ENCODE measurements at regions not wholly inside any gene's neighbourhood (a gene's known extent, or its start where the extent isn't known, plus 50 kb on each side); places are given as distances from the start of the nearest gene placed in this dataset.

DNA sequence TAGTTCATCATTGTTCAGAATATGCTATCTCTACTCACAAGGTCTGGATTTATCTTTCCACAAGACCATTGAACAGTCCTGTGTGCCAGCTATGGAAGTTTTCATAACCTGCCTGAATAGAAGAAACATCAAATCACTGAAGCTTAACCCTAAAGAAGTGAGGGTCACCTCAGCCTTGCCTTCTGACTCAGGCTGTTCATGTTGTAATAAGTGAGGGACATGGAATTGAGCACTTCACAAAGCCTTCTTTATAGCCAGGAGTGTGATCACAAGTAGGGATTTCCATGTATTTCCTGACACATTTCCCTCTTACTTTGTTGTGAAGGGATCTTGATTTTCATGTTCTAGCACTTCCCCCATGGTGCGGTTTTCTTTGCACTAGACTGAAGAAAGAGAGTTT lies 577.5 kb upstream of the WWC1 start:
- DNase-seq (ENCODE audit: low spot score): no peak

- no peak for DNase-seq (ENCODE audit: low spot score)
Observed at GRCh38 chr5:167716126-167716775, 575.2 kb upstream of the WWC1 start.

- DNase-seq (ENCODE audit: low spot score): no peak
Observed at GRCh38 chr5:167720259-167720658, 571.2 kb upstream of the WWC1 start.

DNA sequence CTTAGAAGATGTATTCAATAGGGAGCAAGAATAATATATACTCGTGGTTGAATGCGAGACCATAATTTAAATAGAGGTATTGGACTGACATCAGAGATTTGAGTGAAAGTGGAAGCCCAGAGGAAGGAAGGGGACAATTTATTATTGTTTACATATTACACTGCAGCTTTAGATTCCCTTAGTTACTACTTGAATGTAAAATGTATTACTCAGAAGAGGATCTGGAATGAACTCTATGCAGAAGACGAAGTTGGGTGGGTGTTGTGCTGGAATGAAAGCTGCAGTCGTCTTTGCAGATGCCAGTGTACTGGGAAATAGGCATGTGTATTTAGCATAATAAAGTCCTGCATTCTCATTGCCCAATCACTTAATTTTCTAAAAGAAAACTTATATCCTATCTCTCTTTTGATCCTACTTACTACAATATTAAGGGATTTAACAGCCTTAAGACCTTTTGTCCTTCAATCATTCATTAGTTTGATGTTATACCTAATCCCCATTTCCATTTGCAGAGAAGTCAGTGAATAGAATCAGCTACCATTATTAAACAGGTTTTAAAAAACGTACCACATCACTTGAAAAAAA lies 570.7 kb upstream of the WWC1 start:
- no peak for DNase-seq (ENCODE audit: low spot score)

GRCh38 chr5:167721926-167722440 lies 569.5 kb upstream of the WWC1 start:
- DNase-seq (ENCODE audit: low spot score): no peak

DNA sequence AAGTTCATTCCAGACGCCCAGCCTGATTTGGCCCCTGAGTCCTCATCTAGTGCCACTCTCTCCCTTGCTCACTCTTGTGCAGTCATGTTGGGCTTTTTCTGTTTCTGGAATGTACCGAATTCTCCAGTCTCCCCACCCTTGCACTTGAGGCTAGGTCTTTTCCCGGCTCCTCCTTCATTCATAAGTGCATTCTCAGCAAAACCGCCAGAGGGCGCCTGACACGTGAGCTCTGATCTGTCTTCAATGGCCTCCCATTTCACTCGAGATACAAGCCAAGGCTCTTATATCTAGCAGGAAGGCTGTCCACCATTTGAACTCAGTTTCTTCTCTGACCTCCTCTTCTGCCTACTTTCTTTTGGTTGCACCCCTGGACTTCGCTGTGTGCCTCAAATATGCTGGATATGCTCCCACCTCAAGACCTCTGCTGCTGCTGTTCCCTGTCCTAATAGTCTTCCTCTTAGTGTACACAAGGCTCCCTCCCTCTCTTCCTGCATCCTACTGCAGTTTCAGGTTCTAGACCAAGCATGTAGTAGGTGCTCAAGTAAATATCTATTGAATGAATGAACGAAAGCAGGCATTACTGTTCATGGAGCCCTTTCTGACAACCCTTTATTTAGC lies 568.1 kb upstream of the WWC1 start:
- peak; percentile 64 for DNase-seq (ENCODE audit: low spot score)

GRCh38 chr5:167725264-167725663 lies 566.2 kb upstream of the WWC1 start:
- DNase-seq (ENCODE audit: low spot score): no peak

- DNase-seq (ENCODE audit: low spot score): no peak
Observed at GRCh38 chr5:167725741-167726140, 565.7 kb upstream of the WWC1 start.

GRCh38 chr5:167726642-167727041 lies 564.8 kb upstream of the WWC1 start:
- no peak for DNase-seq (ENCODE audit: low spot score)

DNA sequence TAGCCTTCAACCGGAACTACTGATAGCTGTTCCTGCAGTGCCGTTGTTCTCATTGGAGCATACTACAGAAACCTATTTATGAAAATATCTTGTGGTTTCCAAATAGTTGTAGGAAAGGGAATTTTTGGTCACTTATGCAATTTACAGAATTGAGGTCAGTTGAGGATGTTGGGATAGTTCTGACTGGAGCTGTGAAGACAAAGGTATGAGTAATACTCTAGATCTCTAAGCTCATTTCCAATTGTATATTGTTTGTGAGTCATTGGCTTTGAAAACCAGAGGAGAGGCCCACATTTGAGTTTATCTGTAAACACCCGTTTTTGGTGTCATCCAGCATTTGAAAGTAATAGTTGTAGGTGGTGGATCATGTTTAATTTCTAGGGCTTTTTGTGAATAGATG lies 561.3 kb upstream of the WWC1 start:
- DNase-seq (ENCODE audit: low spot score): no peak

GRCh38 chr5:167730656-167731055 lies 560.8 kb upstream of the WWC1 start:
- no peak for DNase-seq (ENCODE audit: low spot score)

DNA sequence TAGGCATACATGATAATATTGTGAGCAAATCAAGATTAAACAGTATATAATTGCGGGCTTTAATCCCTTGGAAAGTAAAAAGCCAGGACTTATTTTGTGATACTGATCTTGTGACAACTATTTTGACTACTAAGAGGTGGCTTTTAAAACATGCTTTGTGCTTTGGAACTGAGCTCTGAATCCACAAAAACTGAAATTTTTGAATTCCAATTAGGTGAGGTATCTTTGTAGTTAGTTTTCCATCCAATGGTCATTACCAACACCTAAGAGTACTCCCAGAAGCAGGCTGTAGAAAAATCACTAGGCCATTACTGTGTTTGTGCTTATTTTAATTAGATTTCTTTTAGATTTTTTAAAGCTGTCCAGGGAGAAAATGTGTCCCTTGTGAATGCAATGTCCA lies 559.5 kb upstream of the WWC1 start:
- no peak for DNase-seq (ENCODE audit: low spot score)

- no peak for DNase-seq (ENCODE audit: low spot score)
Observed at GRCh38 chr5:167732499-167732898, 558.9 kb upstream of the WWC1 start.

- DNase-seq (ENCODE audit: low spot score): no peak
Observed at GRCh38 chr5:167736992-167737391, 554.5 kb upstream of the WWC1 start.

DNA sequence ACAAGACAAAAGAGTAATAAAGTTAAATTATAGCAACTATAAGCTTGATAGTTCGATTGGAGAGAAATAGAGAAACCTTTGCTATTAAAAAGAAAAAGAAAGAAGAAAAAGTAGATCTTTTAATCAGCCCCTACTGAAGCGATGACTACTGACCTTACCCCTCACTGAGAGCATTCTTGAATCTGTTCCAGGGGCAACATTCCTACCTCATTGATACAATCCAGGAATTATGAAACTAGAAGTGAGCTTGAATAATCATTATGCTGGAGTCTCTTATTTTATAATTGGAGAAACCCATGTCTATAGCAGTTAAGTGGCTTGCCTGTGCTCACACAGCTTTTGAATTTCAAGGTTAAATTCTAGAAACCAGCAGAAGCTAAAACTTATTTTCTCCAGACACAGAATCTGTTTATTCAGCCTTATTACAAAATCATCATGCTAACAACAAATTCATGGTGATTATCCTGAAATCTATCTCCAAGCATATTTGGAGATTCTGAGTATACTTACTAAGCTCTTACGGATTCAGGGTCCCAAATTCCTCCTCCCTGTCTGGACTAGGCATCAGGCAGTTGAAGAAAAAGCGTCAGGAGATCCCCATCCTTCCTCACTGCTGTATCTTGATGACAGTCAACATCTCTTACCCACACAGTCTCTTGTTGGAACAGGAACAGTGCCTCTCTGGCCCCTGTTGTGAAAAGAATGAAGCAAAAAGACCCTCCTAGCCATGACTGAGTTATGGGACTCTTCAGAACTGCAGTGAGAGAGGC lies 547.6 kb upstream of the WWC1 start:
- no peak for DNase-seq (ENCODE audit: low spot score)

DNA sequence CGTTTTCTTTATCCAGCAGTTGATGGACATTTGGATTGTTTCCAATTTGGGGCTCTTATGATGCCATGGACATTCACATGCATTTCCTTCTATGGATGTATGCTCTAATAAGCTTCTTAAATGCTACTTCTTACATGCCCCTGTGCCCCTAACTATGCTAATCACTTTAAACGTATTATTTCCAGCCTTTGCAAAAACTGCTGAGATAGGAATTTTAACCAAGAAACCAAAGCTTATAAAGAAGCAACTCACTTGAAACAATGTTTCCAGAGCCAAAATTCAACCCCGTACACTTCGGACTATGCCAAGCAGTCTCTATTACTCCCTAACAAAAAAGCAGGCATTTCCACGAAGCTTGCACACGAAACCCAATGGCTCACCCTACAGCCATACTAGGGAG lies 545.6 kb upstream of the WWC1 start:
- no peak for DNase-seq (ENCODE audit: low spot score)

GRCh38 chr5:167750586-167750985 lies 540.9 kb upstream of the WWC1 start:
- DNase-seq (ENCODE audit: low spot score): no peak

GRCh38 chr5:167752936-167753335 lies 538.5 kb upstream of the WWC1 start:
- DNase-seq (ENCODE audit: low spot score): no peak

- DNase-seq (ENCODE audit: low spot score): no peak
Observed at GRCh38 chr5:167753725-167754490, 537.5 kb upstream of the WWC1 start.

DNA sequence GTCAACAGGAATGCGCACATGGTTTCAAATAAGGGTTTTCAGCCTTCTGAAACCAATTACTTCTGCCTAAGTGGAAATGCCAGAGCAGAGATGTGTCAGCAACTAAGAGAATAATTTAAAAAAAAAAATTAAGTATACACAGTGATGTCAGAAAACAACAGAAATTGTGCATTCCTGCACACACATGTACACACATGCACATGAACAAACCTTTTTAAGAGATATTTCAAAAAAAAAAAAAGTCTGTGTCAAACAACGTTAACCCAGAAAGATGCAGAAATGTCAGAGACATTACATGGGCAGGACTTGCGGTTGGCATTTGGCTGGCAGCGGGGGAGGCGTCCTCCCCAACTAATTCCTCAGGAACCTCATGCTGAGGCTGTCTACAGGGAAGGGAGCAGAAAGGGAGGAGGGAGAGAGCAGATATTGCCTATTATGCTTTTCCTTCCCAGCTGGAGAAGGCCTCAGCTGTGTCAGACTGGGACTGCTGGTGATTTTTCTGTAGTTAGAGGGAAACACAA lies 536.9 kb upstream of the WWC1 start:
- DNase-seq (ENCODE audit: low spot score): no peak

- no peak for DNase-seq (ENCODE audit: low spot score)
Observed at GRCh38 chr5:167755420-167755819, 536.0 kb upstream of the WWC1 start.
